Skin epidermis (tissue), 12 donors: ENCODE measurements at regions not wholly inside any gene's neighbourhood (a gene's known extent, or its start where the extent isn't known, plus 50 kb on each side); places are given as distances from the start of the nearest gene placed in this dataset.
A peak's percentile ranks its signal among the peaks of the same experiment; 100 is the strongest.
"Not testable (repeated sequence)": the region's sequence is repeated elsewhere in the genome, so short reads cannot be mapped to it uniquely, and the experiment has no call there.

Source experiments
- H3K27ac ChIP-seq, 21 experiments: fragments of 200-600 bp; sonication (generic) in 11 of 21; one replicate each; pipeline ENCODE4 v1.5.0; 2020; ENCODE audit warnings: mild to moderate bottlenecking in 3 of 21, inconsistent platforms in 2 of 21, moderate library complexity in 2 of 21
- H3K4me3 ChIP-seq, 7 experiments: fragments of 200-600 bp; sonication (generic) in 2 of 7; one replicate each; pipeline ENCODE4 v1.5.0; 2020; ENCODE audit warnings: inconsistent platforms in 2 of 7, mild to moderate bottlenecking in 2 of 7, moderate library complexity in 1 of 7

DNA sequence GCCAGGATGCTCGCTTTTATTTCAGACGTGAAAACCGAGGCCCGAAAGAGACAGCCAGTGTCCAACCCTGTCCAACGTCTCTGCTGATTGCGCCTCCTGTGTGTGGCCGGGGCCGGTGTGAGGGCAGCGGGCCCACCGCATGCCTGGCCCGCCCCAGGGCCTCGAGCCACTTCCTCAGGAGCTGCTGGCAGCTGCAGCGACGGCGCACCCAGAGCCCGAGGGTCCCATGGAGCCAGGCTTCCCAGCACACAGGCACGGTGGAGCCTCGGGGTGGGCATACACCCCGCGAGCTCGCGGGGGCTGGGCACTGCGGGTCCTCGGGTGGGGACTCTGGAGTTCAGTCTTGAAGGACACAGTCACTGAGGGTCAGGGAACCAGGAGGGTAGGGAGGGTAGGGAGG lies 320.5 kb upstream of the PLGLB1 start:
- H3K27ac ChIP-seq, H3K4me3 ChIP-seq: not testable (repeated sequence)

DNA sequence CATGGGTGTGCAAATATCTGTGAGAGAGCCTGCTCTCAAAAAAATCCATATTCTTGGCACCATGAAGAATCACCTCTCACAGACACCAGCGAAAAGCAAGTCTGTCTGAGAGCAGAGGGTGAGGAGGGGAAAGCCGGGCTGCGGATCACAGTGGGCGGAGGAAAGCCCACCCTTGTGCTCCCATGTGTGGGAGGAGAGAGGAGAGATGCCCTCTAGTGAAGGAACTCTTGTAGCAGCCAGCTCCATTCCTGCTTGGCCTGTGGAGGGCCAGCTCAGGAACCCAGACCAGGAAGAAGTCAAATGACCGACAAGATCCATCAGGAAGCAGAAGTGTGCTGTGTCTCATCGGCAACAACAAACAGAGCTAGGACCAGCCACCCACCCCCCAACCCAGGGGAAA lies 321.7 kb upstream of the PLGLB1 start:
- H3K4me3 ChIP-seq, H3K27ac ChIP-seq: not testable (repeated sequence)

DNA sequence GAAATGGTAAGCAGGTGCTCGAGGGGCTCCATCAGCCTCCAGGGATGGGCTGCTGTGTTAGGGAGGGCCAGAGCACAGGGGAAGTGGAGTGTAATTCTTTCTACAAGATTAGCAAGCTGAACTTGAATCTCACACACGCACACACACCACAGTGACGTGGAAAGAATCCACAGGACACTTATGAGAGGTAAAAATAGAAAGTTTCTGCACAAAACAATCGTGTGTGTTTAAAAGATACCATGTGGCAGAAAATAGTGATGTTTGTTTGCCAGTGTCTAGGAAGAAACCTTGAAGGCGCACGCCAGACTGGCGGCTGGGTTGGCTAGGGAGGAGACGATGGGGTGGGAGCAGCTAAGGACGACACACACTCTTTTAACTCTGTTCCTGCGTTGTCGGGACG lies 323.6 kb upstream of the PLGLB1 start:
- not testable (repeated sequence) for H3K4me3 ChIP-seq, H3K27ac ChIP-seq

DNA sequence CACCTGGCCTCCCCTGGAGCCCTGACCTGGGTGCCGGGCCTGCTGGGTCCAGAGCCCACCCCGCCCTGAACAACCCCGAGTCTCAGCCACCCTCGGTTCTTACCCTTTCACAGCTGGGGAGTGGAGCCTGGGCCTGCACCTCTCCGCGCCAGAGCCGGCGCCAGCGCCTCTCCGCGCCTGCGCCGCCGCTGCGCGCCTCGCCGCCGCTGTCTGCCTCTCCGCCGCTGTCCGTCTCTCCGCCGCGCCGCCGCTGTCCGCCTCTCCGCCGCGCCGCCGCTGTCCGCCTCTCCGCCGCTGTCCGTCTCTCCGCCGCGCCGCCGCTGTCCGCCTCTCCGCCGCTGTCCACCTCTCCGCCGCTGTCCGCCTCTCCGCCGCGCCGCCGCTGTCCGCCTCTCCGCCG lies 326.9 kb upstream of the PLGLB1 start:
- peak overlapping the region in 2 of 7 experiments; percentile 8 to 15 for H3K4me3 ChIP-seq
- not testable (repeated sequence) for H3K27ac ChIP-seq

DNA sequence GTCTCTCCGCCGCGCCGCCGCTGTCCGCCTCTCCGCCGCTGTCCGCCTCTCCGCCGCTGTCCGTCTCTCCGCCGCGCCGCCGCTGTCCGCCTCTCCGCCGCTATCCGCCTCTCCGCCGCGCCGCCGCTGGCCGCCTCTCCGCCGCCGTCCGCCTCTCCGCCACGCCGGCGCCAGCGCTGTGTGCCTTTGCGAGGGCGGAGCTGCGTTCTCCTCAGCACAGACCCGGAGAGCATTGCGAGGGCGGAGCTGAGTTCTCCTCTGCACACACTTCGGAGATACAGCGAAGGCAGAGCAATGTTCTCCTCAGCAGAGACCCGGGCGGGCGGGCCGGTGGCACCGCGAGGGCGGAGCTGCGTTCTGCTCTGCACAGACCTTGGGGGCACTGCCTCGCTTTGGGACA lies 327.4 kb upstream of the PLGLB1 start:
- not testable (repeated sequence) for H3K27ac ChIP-seq
- H3K4me3 ChIP-seq = peak overlapping the region in 1 of 7 experiments; percentile 15

DNA sequence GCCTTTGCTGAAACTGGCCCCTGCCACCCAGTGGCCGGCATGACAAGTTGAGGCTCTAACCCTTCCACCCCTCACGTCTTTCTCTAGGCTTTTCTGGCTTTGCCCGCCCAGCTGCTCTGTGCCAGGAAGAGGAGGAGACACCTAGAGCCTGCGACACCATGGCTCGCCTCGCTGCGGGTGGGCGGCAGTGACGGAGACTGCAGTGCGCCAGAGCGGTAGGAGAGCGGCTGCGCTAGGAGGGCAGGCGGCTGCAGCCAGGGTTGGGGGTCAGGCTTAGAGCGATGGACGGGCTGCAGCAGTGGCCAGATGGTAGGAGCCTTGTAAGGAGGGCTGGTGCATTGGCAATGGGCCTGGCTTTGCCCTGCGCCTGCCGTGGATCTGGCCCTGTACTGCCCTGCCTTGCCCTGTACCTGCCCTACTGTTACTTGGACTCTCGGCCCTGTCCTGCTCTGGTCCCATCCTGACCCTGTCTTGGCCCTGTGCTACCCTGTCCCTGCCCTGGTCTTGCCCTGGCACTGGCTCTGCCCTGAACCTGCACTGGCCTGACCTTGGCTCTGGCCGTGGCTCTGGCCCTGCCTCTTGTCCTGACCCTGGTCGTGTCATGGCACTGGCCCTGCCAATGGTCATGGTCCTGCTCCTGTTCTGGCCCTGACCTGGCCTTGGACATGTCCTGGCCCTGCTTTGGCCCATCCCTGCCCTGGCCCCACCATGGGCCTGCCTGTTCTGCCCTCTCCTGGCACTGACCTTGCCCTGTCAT lies 330.7 kb upstream of the PLGLB1 start:
- H3K27ac ChIP-seq, H3K4me3 ChIP-seq: not testable (repeated sequence)

DNA sequence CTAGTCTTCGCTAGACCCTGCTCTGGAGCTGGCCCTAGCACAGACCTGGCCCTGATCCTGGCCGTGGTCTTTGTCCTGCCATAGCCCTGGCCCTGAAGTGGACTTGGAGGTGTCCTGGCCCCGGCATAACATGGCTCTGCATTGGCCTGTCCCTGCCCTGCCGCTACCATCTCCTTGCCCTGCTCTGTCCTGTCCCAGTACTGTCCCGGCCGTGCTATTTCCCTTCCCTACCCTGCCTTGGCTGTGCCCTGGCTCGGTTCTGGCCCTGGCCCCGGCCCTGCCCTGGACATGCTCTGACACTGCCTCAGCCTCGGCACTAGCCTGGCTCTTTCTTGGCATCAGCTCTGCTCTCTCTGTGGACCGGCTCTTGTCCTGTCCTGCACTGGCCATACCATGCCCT lies 331.8 kb upstream of the PLGLB1 start:
- not testable (repeated sequence) for H3K4me3 ChIP-seq, H3K27ac ChIP-seq

DNA sequence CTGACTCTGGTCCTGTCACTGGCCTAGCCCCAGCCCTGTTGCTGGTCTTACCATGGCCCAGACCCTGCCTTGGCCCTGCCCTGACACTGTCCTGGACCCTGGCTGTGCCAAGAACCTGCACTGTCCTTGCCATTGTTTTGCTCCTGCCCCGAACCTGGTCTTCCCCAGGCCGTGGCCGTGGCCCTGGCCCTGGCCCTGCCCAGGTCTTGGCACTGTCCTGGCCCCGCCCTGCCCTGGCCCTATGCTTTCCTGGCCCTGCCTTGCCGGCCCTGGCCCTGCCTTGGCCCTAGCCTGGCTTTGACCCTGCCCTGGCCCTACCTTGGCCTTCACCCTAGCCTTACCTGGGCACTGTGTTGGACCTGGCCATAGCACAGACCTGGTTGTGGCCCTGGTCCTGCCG lies 332.5 kb upstream of the PLGLB1 start:
- H3K4me3 ChIP-seq, H3K27ac ChIP-seq: not testable (repeated sequence)

DNA sequence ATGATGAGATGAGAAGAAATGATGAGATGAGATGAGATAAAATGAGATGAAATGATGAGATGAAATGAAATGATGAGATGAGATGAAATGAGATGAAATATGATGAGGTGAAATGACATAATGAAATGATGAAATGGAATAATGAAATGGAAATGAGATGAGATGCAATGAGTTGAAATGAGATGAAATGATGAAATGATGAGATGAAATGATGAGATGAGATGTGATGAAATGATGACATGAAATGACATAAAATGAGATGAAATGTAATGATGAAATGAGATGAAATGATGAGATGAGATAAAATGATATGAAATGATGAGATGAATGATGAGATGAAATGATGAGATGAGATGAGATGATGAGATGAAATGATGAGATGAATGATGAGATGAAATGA lies 338.6 kb upstream of the PLGLB1 start:
- not testable (repeated sequence) for H3K4me3 ChIP-seq, H3K27ac ChIP-seq

DNA sequence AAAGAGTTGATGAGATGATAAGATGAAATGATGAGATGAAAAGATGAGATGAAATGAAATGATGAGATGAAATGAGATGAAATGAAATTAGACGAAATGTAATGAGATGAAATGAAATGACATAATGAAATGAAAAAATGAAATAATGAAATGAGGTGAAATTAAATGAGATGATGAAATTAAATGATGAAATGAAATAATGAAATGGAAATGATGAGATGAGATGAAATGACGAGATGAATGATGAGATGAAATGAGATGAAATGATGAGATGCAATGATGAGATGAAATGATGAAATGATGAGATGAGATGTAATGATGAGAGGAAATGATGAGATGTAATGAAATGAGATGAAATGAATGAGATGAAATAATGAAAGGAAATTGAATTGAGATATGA lies 339.3 kb upstream of the PLGLB1 start:
- H3K27ac ChIP-seq, H3K4me3 ChIP-seq: not testable (repeated sequence)

DNA sequence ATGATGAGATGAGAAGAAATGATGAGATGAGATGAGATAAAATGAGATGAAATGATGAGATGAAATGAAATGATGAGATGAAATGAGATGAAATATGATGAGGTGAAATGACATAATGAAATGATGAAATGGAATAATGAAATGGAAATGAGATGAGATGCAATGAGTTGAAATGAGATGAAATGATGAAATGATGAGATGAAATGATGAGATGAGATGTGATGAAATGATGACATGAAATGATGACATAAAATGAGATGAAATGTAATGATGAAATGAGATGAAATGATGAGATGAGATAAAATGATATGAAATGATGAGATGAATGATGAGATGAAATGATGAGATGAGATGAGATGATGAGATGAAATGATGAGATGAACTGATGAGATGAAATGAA lies 340.2 kb upstream of the PLGLB1 start:
- not testable (repeated sequence) for H3K4me3 ChIP-seq

DNA sequence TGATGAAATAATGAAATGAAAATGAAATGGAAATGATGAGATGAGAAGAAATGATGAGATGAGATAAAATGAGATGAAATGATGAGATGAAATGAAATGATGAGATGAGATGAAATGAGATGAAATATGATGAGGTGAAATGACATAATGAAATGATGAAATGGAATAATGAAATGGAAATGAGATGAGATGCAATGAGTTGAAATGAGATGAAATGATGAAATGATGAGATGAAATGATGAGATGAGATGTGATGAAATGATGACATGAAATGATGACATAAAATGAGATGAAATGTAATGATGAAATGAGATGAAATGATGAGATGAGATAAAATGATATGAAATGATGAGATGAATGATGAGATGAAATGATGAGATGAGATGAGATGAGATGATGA lies 342.7 kb upstream of the PLGLB1 start:
- not testable (repeated sequence) for H3K4me3 ChIP-seq, H3K27ac ChIP-seq

More for the DNA sequence above, 340.2 kb upstream of the PLGLB1 start:
- H3K27ac ChIP-seq = not testable (repeated sequence)

DNA sequence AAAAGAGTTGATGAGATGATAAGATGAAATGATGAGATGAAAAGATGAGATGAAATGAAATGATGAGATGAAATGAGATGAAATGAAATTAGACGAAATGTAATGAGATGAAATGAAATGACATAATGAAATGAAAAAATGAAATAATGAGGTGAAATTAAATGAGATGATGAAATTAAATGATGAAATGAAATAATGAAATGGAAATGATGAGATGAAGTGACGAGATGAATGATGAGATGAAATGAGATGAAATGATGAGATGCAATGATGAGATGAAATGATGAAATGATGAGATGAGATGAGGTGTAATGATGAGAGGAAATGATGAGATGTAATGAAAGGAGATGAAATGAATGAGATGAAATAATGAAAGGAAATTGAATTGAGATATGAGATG lies 343.4 kb upstream of the PLGLB1 start:
- not testable (repeated sequence) for H3K27ac ChIP-seq, H3K4me3 ChIP-seq

DNA sequence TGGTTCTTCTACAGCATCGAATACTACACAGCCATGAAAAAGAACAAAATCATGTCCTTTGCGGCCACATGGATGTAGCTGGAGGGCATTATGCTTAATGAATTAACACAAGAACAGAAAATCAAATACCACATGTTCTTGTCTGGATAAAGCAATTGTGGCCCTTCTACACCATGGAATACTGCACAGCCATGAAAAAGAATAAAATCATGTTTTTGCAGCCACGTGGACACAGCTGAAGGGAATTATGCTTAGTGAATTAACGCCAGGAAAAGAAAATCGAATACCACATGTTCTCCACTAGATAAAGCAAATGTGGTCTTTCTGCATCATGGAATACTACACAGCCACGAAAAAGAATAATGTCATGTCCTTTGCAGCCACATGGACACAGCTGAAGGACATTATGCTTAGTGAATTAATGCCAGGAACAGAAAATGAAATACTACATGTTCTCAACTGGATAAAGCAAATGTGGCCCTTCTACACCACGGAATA lies 361.8 kb upstream of the PLGLB2 start:
- not testable (repeated sequence) for H3K4me3 ChIP-seq, H3K27ac ChIP-seq

DNA sequence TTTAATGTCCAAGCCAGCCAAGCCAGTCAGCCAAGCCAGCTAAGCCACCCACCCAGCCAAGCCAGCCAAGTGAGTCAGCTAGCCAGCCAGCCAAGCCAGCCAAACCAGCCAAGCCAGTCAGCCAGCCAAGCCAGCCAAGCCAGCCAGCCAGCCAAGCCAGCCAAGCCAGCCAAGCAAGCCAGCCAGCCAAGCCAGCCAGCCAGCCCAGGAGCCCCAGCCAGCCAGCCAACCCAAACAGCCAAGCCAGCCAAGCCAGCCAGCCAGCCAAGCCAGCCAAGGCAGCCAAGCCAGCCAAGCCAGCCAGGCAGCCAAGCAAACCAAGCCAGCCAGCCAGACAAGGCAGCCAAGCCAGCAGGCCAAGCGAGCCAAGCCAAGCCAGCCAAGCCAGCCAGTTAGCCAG lies 352.1 kb upstream of the PLGLB2 start:
- H3K27ac ChIP-seq, H3K4me3 ChIP-seq: not testable (repeated sequence)

DNA sequence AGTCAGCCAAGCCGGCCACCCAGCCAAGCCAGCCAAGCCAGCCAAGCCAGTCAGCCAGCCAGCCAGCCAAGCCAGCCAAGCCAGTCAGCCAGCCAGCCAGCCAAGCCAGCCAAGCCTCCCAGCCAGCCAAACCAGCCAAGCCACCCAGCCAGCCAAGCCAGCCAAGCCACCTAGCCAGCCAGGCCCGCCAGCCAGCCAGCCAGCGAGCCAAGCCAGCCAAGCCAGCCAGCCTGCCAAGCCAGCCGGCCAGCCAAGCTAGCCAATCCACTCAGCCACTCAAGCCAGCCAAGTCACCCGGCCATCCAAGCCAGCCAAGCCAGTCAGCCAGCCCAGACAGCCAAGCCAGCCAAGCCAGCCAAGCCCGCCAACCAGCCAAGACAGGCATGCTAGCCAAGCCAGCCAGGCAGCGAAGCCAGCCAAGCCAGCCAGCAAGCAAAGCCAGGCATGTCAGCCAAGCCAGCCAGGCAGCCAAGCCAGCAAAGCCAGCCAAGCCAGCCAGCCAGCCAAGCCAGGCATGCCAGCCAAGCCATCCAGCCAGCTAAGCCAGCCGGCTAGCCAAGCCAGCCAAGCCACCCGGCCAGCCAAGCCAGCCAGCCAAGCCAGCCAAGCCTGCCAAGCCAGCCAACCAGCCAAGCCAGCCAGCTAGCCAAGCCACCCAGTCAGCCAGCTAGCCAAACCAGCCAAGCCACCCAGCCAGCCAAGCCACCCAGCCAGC lies 351.2 kb upstream of the PLGLB2 start:
- not testable (repeated sequence) for H3K27ac ChIP-seq

DNA sequence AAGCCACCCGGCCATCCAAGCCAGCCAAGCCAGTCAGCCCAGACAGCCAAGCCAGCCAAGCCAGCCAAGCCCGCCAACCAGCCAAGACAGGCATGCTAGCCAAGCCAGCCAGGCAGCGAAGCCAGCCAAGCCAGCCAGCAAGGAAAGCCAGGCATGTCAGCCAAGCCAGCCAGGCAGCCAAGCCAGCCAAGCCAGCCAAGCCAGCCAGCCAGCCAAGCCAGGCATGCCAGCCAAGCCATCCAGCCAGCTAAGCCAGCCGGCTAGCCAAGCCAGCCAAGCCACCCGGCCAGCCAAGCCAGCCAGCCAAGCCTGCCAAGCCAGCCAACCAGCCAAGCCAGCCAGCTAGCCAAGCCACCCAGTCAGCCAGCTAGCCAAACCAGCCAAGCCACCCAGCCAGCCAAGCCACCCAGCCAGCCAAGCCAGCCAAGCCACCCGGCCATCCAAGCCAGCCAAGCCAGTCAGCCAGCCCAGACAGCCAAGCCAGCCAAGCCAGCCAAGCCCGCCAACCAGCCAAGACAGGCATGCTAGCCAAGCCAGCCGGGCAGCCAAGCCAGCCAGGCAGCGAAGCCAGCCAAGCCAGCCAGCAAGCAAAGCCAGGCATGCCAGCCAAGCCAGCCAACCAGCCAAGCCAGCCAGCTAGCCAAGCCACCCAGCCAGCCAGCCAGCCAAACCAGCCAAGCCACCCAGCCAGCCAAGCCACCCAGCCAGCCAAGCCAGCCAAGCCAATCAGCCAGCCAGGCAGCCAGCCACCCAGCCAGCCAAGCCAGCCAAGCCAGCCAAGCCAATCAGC lies 350.4 kb upstream of the PLGLB2 start:
- H3K27ac ChIP-seq, H3K4me3 ChIP-seq: not testable (repeated sequence)

More for the DNA sequence above, 351.2 kb upstream of the PLGLB2 start:
- H3K4me3 ChIP-seq = not testable (repeated sequence)

DNA sequence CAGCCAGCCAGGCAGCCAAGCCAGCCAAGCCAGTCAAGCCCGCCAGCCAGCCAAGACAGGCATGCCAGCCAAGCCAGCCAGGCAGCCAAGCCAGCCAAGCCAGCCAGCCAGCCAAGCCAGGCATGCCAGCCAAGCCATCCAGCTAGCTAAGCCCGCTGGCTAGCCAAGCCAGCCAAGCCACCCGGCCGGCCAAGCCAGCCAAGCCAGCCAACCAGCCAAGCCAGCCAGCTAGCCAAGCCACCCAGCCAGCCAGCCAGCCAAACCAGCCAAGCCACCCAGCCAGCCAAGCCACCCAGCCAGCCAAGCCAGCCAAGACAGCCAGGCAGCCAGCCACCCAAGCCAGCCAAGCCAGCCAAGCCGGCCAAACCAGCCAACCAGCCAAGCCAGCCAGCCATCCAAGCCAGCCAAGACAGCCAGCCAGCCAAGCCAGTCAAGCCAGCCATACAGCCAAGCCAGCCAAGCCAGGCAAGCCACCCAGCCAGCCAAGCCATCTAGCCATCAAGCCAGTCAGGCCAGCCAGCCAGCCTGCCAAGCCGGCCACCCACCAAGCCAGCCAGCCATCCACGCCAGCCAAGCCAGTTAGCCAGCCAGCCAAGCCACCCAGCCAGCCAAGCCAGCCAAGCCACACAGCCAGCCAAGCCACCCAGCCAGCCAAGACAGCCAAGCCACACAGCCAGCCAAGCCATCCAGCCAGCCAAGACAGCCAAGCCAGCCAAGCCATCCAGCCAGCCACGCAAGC lies 349.2 kb upstream of the PLGLB2 start:
- H3K4me3 ChIP-seq, H3K27ac ChIP-seq: not testable (repeated sequence)

DNA sequence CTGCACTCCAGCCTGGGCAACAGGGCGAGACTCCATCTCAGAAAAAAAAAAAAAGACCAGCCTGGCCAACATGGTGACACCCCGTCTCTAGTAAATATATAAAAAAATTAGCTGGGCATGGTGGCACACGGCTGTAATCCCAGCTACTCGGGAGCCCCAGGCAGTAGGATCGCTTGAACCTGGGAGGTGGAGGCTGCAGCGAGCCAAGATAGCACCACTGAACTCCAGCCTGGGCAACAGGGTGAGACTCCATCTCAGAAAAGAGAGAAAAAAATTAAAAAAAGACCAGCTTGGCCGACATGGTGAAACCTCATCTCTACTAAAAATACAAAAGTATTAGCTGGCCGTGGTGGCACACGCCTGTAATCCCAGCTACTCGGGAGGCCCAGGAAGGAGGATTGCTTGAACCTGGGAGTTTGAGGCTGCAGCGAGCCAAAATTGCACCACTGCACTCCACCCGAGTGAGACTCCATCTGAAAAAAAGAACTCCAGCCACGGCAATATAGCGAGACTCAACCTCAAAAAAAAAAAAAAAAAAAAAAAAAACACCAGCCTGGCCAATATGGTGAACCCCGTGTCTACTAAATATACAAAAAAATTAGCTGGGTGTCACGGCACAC lies 346.1 kb upstream of the PLGLB2 start:
- Histone ChIP-seq H3K27ac (no peak overlapping the region), H3K4me3 (no peak overlapping the region)

DNA sequence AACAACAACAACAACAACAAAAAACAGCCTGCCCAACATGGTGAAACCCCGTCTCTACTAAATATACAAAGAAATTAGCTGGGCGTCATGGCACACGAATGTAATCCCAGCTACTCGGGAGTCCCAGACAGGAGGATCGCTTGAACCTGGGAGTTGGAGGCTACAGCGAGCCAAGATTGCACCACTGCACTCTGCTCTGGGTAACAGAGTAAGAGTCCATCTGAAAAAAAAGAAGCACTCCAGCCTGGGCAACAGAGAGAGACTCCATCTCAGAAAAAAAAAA lies 344.1 kb upstream of the PLGLB2 start:
- H3K4me3 ChIP-seq = no peak overlapping the region
- no peak overlapping the region for H3K27ac ChIP-seq
